IMR-90 (cell line): ENCODE measurements at regions not wholly inside any gene's neighbourhood (a gene's known extent, or its start where the extent isn't known, plus 50 kb on each side); places are given as distances from the start of the nearest gene placed in this dataset.
A peak's percentile ranks its signal among the peaks of the same experiment; 100 is the strongest.

ENCODE experiments used
- ATAC-seq: fragments of 200-7000 bp; cut with Tn5 transposase; 2 replicates; pipeline ENCODE4 v1.9.1; 2020; ENCODE audit warnings: low read depth, mild to moderate bottlenecking, moderate library complexity
- BruUV-seq: library from RNA; stranded (reverse); fragments of 400-500 nt; replicated peaks from 2 replicates; lab custom pipeline; 2021; lab: Mats Ljungman, UMichigan
- CTCF ChIA-PET: fragments of 300-600 bp; formaldehyde crosslinking; extraction: SDS; loops from one replicate; lab custom pipeline; 2021; ENCODE audit warnings: antibody characterized with exemption; lab: Yijun Ruan, JAX
- POLR2A ChIA-PET: fragments of 300-600 bp; sonication (Branson Sonifier 250); formaldehyde crosslinking; loops from one replicate; lab custom pipeline; 2022; ENCODE audit warnings: antibody characterized with exemption; ENCODE audit not compliant: unreplicated experiment; lab: Charles Lee
- DNase-seq: peaks from one replicate; pipeline ENCODE4 v3.0.0; 2013
- H2AFZ ChIP-seq: replicated peaks from 2 replicates; pipeline ENCODE3; 2013; ENCODE audit warnings: low read length, mild to moderate bottlenecking; ENCODE audit not compliant: poor library complexity
- H2AK5ac ChIP-seq: 2 replicates; pipeline ENCODE4 v1.6.1; 2013; ENCODE audit warnings: low read depth, low read length, inconsistent platforms
- H2AK9ac ChIP-seq: replicated peaks from 2 replicates; pipeline ENCODE3; 2013; ENCODE audit warnings: mild to moderate bottlenecking, low read depth, low read length, moderate library complexity; ENCODE audit not compliant: poor library complexity
- H2BK120ac ChIP-seq: 2 replicates; pipeline ENCODE4 v1.6.1; 2013; ENCODE audit warnings: low read depth, low read length, inconsistent platforms
- H2BK15ac ChIP-seq: 3 replicates; pipeline ENCODE4 v1.6.1; 2013; ENCODE audit warnings: low read depth, low read length, inconsistent platforms
- H2BK20ac ChIP-seq: 2 replicates; pipeline ENCODE4 v1.6.1; 2013; ENCODE audit warnings: low read depth, mild to moderate bottlenecking, inconsistent platforms, low read length, moderate library complexity
- H2BK5ac ChIP-seq: 2 replicates; pipeline ENCODE4 v1.6.1; 2013; ENCODE audit warnings: mild to moderate bottlenecking, low read depth, low read length, inconsistent platforms; ENCODE audit not compliant: poor library complexity, severe bottlenecking
- H3K14ac ChIP-seq: replicated peaks from 2 replicates; pipeline ENCODE4 v1.6.1; 2013; ENCODE audit warnings: low read depth, low read length, inconsistent platforms
- H3K18ac ChIP-seq: 2 replicates; pipeline ENCODE4 v1.6.1; 2013; ENCODE audit warnings: low read depth, low read length, control low read depth
- H3K23ac ChIP-seq: 2 replicates; pipeline ENCODE4 v1.6.1; 2013; ENCODE audit warnings: low read depth, low read length, inconsistent platforms
- H3K27ac ChIP-seq: 2 replicates; pipeline ENCODE4 v1.5.1; 2013; ENCODE audit warnings: mild to moderate bottlenecking, control low read depth, low read length; ENCODE audit not compliant: insufficient read depth
- H3K27me3 ChIP-seq: 2 replicates; pipeline ENCODE4 v1.6.1; 2013; ENCODE audit warnings: low read length; ENCODE audit not compliant: control insufficient read depth, insufficient read depth
- H3K36me3 ChIP-seq: 2 replicates; pipeline ENCODE4 v1.6.1; 2013; ENCODE audit warnings: low read length, mixed read lengths; ENCODE audit not compliant: control insufficient read depth, insufficient read depth
- H3K4ac ChIP-seq: 2 replicates; pipeline ENCODE4 v1.6.1; 2013; ENCODE audit warnings: low read depth, low read length, inconsistent platforms
- H3K4me1 ChIP-seq: 2 replicates; pipeline ENCODE4 v1.6.1; 2013; ENCODE audit warnings: low read length, mixed read lengths; ENCODE audit not compliant: control insufficient read depth, insufficient read depth
- H3K4me2 ChIP-seq: 2 replicates; pipeline ENCODE4 v1.6.1; 2013; ENCODE audit warnings: low read depth, mild to moderate bottlenecking, control low read depth, low read length, moderate library complexity
- H3K4me3 ChIP-seq: 2 replicates; pipeline ENCODE4 v1.5.1; 2013; ENCODE audit warnings: low read depth, mild to moderate bottlenecking, control low read depth, low read length, moderate library complexity; ENCODE audit not compliant: insufficient read depth
- H3K56ac ChIP-seq: 2 replicates; pipeline ENCODE4 v1.6.1; 2013; ENCODE audit warnings: low read length, inconsistent platforms; ENCODE audit not compliant: insufficient read depth; ENCODE audit errors: extremely low read depth
- H3K79me1 ChIP-seq, 2 experiments: 2 replicates each; pipeline ENCODE4 v1.6.1; 2013; ENCODE audit warnings: low read length in 2 of 2, inconsistent platforms in 1 of 2, low read depth in 1 of 2
- H3K9ac ChIP-seq: 2 replicates; pipeline ENCODE4 v1.6.1; 2013; ENCODE audit warnings: low read depth, low read length, control low read depth
- H3K9me1 ChIP-seq: 2 replicates; pipeline ENCODE4 v1.6.1; 2013; ENCODE audit warnings: low read length, inconsistent platforms; ENCODE audit not compliant: insufficient read depth
- H3K9me3 ChIP-seq: 2 replicates; pipeline ENCODE4 v1.6.1; 2013; ENCODE audit warnings: low read length; ENCODE audit not compliant: control insufficient read depth, insufficient read depth
- H4K20me1 ChIP-seq: 2 replicates; pipeline ENCODE4 v1.6.1; 2013; ENCODE audit warnings: low read length, inconsistent platforms; ENCODE audit not compliant: insufficient read depth
- H4K5ac ChIP-seq: 2 replicates; pipeline ENCODE4 v1.6.1; 2013; ENCODE audit warnings: mild to moderate bottlenecking, low read depth, low read length, control low read depth
- H4K8ac ChIP-seq, 2 experiments: 2 replicates each; pipeline ENCODE4 v1.6.1; 2013; ENCODE audit warnings: low read depth in 2 of 2, low read length in 2 of 2, control low read depth in 1 of 2, inconsistent platforms in 1 of 2
- H4K91ac ChIP-seq: 2 replicates; pipeline ENCODE4 v1.6.1; 2013; ENCODE audit warnings: low read depth, low read length, inconsistent platforms; ENCODE audit not compliant: insufficient read depth
- FOS ChIP-seq: fragments of 150-350 bp; IDR thresholded peaks from 2 replicates; pipeline ENCODE4 v1.6.1; 2016; ENCODE audit warnings: low read depth, low read length
- MAZ ChIP-seq: IDR thresholded peaks from 2 replicates; pipeline ENCODE4 v1.6.1; 2012; ENCODE audit warnings: low read depth, mild to moderate bottlenecking, low read length, improper control_type of control experiment, moderate library complexity, borderline replicate concordance
- USF2 ChIP-seq: fragments of 150-350 bp; IDR thresholded peaks from 2 replicates; pipeline ENCODE4 v1.6.1; 2017; ENCODE audit warnings: mild to moderate bottlenecking, antibody characterized with exemption, low read length, low read depth
- WGBS, 2 experiments: methylation state at CpG; one replicate each; pipeline versions ENCODE4 v1.1.5 to v1.1.7; 2013; ENCODE audit warnings: missing lambda C conversion rate in 2 of 2; ENCODE audit not compliant: insufficient read length in 1 of 2; ENCODE audit errors: extremely low coverage in 2 of 2; 5-methylcytosine and 5-hydroxymethylcytosine counted together
- dilution Hi-C: fragments of 300-500 bp; cut with HindIII; formaldehyde crosslinking; loops from one replicate; pipeline ENCODE4 v1.14.3; 2018; ENCODE audit warnings: low sequenced_read_pairs; ENCODE audit not compliant: unreplicated experiment
- in situ Hi-C: fragments of 300-500 bp; cut with MboI; formaldehyde crosslinking; loops from 3 replicates; pipeline ENCODE4 v1.14.3; 2019; ENCODE audit warnings: low sequenced_read_pairs, inconsistent platforms, mixed read lengths
- intact Hi-C: fragments of 100-400 bp; cut with micrococcal nuclease; formaldehyde crosslinking; loops from 2 replicates; pipeline ENCODE4 v1.10.0; 2022

GRCh38 chr10:4678951-4679671 lies 146.9 kb upstream of the AKR1E2 start:
- in situ Hi-C loops (no loop called here), intact Hi-C loops (no loop called here), dilution Hi-C loops (no loop called here)
- BruUV-seq = no TSS peak
- Histone ChIP-seq H3K79me1 (peaks cover 3% of the 10 kb centered on the region in 2 experiments; a peak in 1 of 4 replicates), H3K23ac (no peak overlapping the region), H3K4me2 (no peak overlapping the region), H3K14ac (peak overlapping the region; percentile 8; the same call in 1 of the 2 replicates), H4K91ac (no peak overlapping the region), H2BK120ac (peak overlapping the region; percentile 83; the same call in 1 of the 2 replicates), H3K9ac (no peak overlapping the region), H4K5ac (peak overlapping the region; percentile 68; the same call in 1 of the 2 replicates), H3K9me1 (peaks cover 7% of the 10 kb centered on the region; the same call in 1 of the 2 replicates), H3K36me3 (no peaks in the 10 kb centered on the region), H2AK5ac (peak overlapping the region; percentile 31; the same call in 1 of the 2 replicates), H4K20me1 (no peaks in the 10 kb centered on the region), H2BK20ac (peak overlapping the region; percentile 73; the same call in 1 of the 2 replicates), H2BK15ac (peak overlapping the region; percentile 66; the same call in 2 of the 3 replicates), H3K4me1 (peaks cover 12% of the 10 kb centered on the region; the same call in 1 of the 2 replicates), H4K8ac (peak overlapping the region in 1 of 2 experiments; percentile 78; a peak in 1 of 4 replicates), H3K18ac (peak overlapping the region; percentile 79; the same call in 1 of the 2 replicates), H3K4ac (peak overlapping the region; percentile 29; the same call in 1 of the 2 replicates), H3K27me3 (no peaks in the 10 kb centered on the region), H3K4me3 (no peak overlapping the region), H3K27ac (no peak overlapping the region), H2AFZ (no peak overlapping the region), H2AK9ac (no peak overlapping the region), H3K56ac (0 out of 2 replicates have a peak overlapping the region, but pooled peaks have one; percentile 20), H3K9me3 (no peaks in the 10 kb centered on the region), H2BK5ac (no peak overlapping the region)
- ChIA-PET POLR2A (no interaction called here), CTCF (no interaction called here)
- DNase-seq = no peak
- TF ChIP-seq MAZ (no peak), USF2 (no peak), FOS (no peak)
- no peak for ATAC-seq
- 95% methylated on average over 4 of the region's 11 CpGs; no CpG with 5 or more reads in 1 of the 2 experiments for WGBS, 2 experiments
